ENCODE measurements at regions not wholly inside any gene's neighbourhood (a gene's known extent, or its start where the extent isn't known, plus 50 kb on each side); places are given as distances from the start of the nearest gene placed in this dataset.

DNA sequence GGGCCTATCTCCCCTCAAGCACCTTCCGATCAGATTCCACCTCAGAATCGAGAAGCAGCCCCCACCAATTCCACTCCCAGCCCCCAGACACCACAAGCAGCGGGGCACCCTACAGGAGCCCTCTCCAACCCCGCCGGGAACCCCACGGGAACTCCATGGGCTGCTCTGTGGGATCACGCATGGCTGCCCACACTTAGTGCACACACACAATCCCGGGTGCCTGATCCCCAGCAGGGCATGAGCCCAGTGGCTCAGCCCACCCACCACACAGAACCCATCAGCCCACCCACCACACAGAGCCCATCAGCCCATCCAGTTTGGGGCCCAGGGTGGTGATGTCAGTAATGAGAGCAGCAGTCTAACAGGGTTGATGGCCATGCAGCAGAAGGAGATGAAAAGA is 141.6 kb upstream of the LINGO1 start:
- Histone ChIP-seq H3K27me3 (ENCODE audit: insufficient read depth, low read depth, low read length) (no peaks in the 10 kb centered on the region), H3K4me3 (ENCODE audit: low read length) (no peak overlapping the region), H3F3A (ENCODE audit: insufficient read depth, low read length, poor library complexity, severe bottlenecking) (no peaks in the 10 kb centered on the region), H3K9ac (ENCODE audit: low read length) (no peak overlapping the region), H3K9me2 (ENCODE audit: insufficient read depth, low read length) (no peaks in the 10 kb centered on the region), H3K4me2 (ENCODE audit: low read length) (no peak overlapping the region), H3K9me3 (ENCODE audit: low read length) (peaks cover under 1% of the 10 kb centered on the region), H3K79me2 (replicated peaks; ENCODE audit: insufficient read depth, low read length) (no peaks in the 10 kb centered on the region), H3K36me3 (ENCODE audit: insufficient read depth, low read length) (no peaks in the 10 kb centered on the region), H2AFZ (ENCODE audit: low read depth, low read length) (no peak overlapping the region), H3K27ac (ENCODE audit: low read length) (no peak overlapping the region), H4K20me1 (ENCODE audit: insufficient read depth) (no peaks in the 10 kb centered on the region)
- TF ChIP-seq RAD21 (conservative IDR thresholded peaks at IDR 0.05), result no peak
- TF ChIP-seq TAF1 (IDR thresholded peaks at IDR 0.05; ENCODE audit: low read depth), result no peak
- no peak for TF ChIP-seq EP300 (conservative IDR thresholded peaks at IDR 0.05; ENCODE audit: poor library complexity, severe bottlenecking)
- TF ChIP-seq EZH2 (IDR thresholded peaks at IDR 0.05; ENCODE audit: borderline replicate concordance, insufficient read depth, low read length, poor library complexity, severe bottlenecking), result no peak
- TF ChIP-seq, protein P1, sequence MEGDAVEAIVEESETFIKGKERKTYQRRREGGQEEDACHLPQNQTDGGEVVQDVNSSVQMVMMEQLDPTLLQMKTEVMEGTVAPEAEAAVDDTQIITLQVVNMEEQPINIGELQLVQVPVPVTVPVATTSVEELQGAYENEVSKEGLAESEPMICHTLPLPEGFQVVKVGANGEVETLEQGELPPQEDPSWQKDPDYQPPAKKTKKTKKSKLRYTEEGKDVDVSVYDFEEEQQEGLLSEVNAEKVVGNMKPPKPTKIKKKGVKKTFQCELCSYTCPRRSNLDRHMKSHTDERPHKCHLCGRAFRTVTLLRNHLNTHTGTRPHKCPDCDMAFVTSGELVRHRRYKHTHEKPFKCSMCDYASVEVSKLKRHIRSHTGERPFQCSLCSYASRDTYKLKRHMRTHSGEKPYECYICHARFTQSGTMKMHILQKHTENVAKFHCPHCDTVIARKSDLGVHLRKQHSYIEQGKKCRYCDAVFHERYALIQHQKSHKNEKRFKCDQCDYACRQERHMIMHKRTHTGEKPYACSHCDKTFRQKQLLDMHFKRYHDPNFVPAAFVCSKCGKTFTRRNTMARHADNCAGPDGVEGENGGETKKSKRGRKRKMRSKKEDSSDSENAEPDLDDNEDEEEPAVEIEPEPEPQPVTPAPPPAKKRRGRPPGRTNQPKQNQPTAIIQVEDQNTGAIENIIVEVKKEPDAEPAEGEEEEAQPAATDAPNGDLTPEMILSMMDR (IDR thresholded peaks at IDR 0.05; ENCODE audit: poor library complexity, severe bottlenecking), result no peak
- no peak for TF ChIP-seq POLR2AphosphoS5 (IDR thresholded peaks at IDR 0.05)
- no peak for TF ChIP-seq SMC3 (conservative IDR thresholded peaks at IDR 0.05; ENCODE audit: poor library complexity)
- TF ChIP-seq, protein P2, sequence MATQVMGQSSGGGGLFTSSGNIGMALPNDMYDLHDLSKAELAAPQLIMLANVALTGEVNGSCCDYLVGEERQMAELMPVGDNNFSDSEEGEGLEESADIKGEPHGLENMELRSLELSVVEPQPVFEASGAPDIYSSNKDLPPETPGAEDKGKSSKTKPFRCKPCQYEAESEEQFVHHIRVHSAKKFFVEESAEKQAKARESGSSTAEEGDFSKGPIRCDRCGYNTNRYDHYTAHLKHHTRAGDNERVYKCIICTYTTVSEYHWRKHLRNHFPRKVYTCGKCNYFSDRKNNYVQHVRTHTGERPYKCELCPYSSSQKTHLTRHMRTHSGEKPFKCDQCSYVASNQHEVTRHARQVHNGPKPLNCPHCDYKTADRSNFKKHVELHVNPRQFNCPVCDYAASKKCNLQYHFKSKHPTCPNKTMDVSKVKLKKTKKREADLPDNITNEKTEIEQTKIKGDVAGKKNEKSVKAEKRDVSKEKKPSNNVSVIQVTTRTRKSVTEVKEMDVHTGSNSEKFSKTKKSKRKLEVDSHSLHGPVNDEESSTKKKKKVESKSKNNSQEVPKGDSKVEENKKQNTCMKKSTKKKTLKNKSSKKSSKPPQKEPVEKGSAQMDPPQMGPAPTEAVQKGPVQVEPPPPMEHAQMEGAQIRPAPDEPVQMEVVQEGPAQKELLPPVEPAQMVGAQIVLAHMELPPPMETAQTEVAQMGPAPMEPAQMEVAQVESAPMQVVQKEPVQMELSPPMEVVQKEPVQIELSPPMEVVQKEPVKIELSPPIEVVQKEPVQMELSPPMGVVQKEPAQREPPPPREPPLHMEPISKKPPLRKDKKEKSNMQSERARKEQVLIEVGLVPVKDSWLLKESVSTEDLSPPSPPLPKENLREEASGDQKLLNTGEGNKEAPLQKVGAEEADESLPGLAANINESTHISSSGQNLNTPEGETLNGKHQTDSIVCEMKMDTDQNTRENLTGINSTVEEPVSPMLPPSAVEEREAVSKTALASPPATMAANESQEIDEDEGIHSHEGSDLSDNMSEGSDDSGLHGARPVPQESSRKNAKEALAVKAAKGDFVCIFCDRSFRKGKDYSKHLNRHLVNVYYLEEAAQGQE (IDR thresholded peaks at IDR 0.05; ENCODE audit: borderline replicate concordance), result no peak
- TF ChIP-seq MXI1 (conservative IDR thresholded peaks at IDR 0.05; ENCODE audit: poor library complexity, severe bottlenecking), result no peak

DNA sequence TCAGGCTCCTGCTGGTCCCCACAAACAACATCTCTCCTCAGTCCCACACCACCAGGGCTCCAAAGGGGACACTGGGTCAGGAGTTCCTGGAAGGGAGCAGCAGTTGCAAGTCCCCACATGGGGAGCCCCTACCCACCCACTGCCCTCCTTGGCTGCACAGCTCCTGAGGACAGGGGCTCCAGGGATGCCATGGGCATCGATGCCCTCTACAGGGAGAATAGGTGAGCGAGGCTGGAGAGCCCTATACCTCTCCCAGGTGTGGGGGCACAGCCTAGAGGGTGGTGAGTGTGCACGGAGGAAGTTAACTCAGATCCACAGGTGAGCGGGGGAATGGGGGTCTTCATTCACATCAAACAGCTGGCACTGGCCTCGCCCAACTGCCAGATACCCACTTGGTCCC is 141.2 kb upstream of the LINGO1 start:
- H3K79me2 ChIP-seq (replicated peaks; ENCODE audit: insufficient read depth, low read length), result no peaks in the 10 kb centered on the region

More for the DNA sequence above, 141.2 kb upstream of the LINGO1 start:
- Histone ChIP-seq H3K9me2 (ENCODE audit: insufficient read depth, low read length) (no peaks in the 10 kb centered on the region), H3K27me3 (ENCODE audit: insufficient read depth, low read depth, low read length) (no peaks in the 10 kb centered on the region), H4K20me1 (ENCODE audit: insufficient read depth) (no peaks in the 10 kb centered on the region), H3K9ac (ENCODE audit: low read length) (no peak overlapping the region), H2AFZ (ENCODE audit: low read depth, low read length) (no peak overlapping the region), H3K27ac (ENCODE audit: low read length) (no peak overlapping the region), H3K4me2 (ENCODE audit: low read length) (no peak overlapping the region), H3K4me3 (ENCODE audit: low read length) (no peak overlapping the region), H3F3A (ENCODE audit: insufficient read depth, low read length, poor library complexity, severe bottlenecking) (no peaks in the 10 kb centered on the region), H3K9me3 (ENCODE audit: low read length) (no peaks in the 10 kb centered on the region), H3K36me3 (ENCODE audit: insufficient read depth, low read length) (no peaks in the 10 kb centered on the region)
- TF ChIP-seq MXI1 (conservative IDR thresholded peaks at IDR 0.05; ENCODE audit: poor library complexity, severe bottlenecking), result no peak
- TF ChIP-seq, protein P2 (IDR thresholded peaks at IDR 0.05; ENCODE audit: borderline replicate concordance), result no peak
- no peak for TF ChIP-seq TAF1 (IDR thresholded peaks at IDR 0.05; ENCODE audit: low read depth)
- TF ChIP-seq RAD21 (conservative IDR thresholded peaks at IDR 0.05), result no peak
- TF ChIP-seq EP300 (conservative IDR thresholded peaks at IDR 0.05; ENCODE audit: poor library complexity, severe bottlenecking), result no peak
- no peak for TF ChIP-seq EZH2 (IDR thresholded peaks at IDR 0.05; ENCODE audit: borderline replicate concordance, insufficient read depth, low read length, poor library complexity, severe bottlenecking)
- TF ChIP-seq SMC3 (conservative IDR thresholded peaks at IDR 0.05; ENCODE audit: poor library complexity), result no peak
- no peak for TF ChIP-seq POLR2AphosphoS5 (IDR thresholded peaks at IDR 0.05)
- TF ChIP-seq, protein P1 (IDR thresholded peaks at IDR 0.05; ENCODE audit: poor library complexity, severe bottlenecking), result no peak

Data from neural cell (in vitro differentiated cells).